Panc1 (cell line): ENCODE measurements at regions not wholly inside any gene's neighbourhood (a gene's known extent, or its start where the extent isn't known, plus 50 kb on each side); places are given as distances from the start of the nearest gene placed in this dataset.

Source experiments
- POLR2AphosphoS5 ChIP-seq: IDR thresholded peaks from 2 replicates; pipeline ENCODE4 v1.6.1; 2012; ENCODE audit warnings: mild to moderate bottlenecking, low read depth, low read length, moderate library complexity
- SIN3A ChIP-seq: IDR thresholded peaks from 2 replicates; pipeline ENCODE4 v1.6.1; 2012; ENCODE audit warnings: low read depth, mild to moderate bottlenecking, low read length, moderate library complexity, borderline replicate concordance; ENCODE audit not compliant: insufficient read depth
- TF ChIP-seq, protein P1 (sequence below): fragments of 450-650 bp; IDR thresholded peaks from 2 replicates; pipeline ENCODE4 v1.5.1; 2017; ENCODE audit warnings: mild to moderate bottlenecking
- TF ChIP-seq, protein P2 (sequence below), 2 experiments: IDR thresholded peaks; 2 replicates each; pipeline ENCODE4 v1.6.1; 2011 to 2012; ENCODE audit warnings: low read depth in 2 of 2, control low read depth in 1 of 2, low read length in 1 of 2, mild to moderate bottlenecking in 1 of 2, moderate library complexity in 1 of 2; ENCODE audit not compliant: insufficient read depth in 1 of 2

- TF ChIP-seq, protein P1, sequence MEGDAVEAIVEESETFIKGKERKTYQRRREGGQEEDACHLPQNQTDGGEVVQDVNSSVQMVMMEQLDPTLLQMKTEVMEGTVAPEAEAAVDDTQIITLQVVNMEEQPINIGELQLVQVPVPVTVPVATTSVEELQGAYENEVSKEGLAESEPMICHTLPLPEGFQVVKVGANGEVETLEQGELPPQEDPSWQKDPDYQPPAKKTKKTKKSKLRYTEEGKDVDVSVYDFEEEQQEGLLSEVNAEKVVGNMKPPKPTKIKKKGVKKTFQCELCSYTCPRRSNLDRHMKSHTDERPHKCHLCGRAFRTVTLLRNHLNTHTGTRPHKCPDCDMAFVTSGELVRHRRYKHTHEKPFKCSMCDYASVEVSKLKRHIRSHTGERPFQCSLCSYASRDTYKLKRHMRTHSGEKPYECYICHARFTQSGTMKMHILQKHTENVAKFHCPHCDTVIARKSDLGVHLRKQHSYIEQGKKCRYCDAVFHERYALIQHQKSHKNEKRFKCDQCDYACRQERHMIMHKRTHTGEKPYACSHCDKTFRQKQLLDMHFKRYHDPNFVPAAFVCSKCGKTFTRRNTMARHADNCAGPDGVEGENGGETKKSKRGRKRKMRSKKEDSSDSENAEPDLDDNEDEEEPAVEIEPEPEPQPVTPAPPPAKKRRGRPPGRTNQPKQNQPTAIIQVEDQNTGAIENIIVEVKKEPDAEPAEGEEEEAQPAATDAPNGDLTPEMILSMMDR, result no peak
- TF ChIP-seq POLR2AphosphoS5, result no peak
- TF ChIP-seq SIN3A, result no peak
- TF ChIP-seq, protein P2, sequence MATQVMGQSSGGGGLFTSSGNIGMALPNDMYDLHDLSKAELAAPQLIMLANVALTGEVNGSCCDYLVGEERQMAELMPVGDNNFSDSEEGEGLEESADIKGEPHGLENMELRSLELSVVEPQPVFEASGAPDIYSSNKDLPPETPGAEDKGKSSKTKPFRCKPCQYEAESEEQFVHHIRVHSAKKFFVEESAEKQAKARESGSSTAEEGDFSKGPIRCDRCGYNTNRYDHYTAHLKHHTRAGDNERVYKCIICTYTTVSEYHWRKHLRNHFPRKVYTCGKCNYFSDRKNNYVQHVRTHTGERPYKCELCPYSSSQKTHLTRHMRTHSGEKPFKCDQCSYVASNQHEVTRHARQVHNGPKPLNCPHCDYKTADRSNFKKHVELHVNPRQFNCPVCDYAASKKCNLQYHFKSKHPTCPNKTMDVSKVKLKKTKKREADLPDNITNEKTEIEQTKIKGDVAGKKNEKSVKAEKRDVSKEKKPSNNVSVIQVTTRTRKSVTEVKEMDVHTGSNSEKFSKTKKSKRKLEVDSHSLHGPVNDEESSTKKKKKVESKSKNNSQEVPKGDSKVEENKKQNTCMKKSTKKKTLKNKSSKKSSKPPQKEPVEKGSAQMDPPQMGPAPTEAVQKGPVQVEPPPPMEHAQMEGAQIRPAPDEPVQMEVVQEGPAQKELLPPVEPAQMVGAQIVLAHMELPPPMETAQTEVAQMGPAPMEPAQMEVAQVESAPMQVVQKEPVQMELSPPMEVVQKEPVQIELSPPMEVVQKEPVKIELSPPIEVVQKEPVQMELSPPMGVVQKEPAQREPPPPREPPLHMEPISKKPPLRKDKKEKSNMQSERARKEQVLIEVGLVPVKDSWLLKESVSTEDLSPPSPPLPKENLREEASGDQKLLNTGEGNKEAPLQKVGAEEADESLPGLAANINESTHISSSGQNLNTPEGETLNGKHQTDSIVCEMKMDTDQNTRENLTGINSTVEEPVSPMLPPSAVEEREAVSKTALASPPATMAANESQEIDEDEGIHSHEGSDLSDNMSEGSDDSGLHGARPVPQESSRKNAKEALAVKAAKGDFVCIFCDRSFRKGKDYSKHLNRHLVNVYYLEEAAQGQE (IDR thresholded peaks at IDR 0.05; ENCODE audit: insufficient read depth in 1 of 2, low read depth in 2 of 2, low read length in 1 of 2), result no peak
Observed at GRCh38 chr2:104290566-104290891, 563.4 kb upstream of the POU3F3 start.
